Globus pallidus (tissue), 1 donor: ENCODE measurements at regions not wholly inside any gene's neighbourhood (a gene's known extent, or its start where the extent isn't known, plus 50 kb on each side); places are given as distances from the start of the nearest gene placed in this dataset.

Experiments
- DNase-seq: peaks from one replicate; pipeline ENCODE4 v3.0.0-alpha.2; 2015; ENCODE audit warnings: low spot score

DNA sequence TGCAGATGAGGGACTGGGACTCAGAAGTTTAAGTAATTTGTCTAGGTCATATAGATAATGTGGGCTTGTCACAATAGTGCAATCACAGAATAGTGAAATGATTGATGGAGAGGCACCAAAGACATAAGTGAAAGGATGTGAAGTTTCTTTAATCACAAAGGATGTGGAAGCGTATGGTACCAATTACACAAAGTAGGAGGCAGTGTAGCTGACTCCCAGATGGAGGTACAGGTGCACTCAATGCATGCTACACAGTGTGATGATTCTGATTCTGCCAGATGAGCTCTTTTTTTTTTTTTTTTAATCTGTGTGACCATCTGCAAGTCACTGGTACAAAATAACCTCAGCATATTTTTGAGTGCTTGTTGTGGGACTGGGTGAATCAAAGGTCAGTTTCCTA is 411.3 kb downstream of the SPRY1 start:
- DNase-seq, result no peak

DNA sequence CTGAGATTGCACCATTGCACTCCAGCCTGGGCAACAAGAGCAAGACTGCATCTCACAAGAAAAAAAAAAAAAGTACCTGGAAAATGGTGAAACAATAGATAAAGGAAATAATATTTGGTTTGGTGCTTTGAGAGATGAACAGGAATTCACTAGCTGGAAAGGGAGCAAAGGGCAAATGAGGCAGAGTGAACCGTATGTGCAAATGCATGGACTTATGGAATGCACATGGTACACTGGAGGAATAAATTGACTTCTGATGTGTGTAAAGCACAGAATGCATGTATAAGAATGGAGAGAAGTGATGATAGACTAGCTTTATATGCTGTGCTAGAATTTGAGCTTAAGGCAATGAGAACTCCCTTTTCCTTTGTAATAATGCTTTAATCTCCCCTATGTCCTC is 413.3 kb downstream of the SPRY1 start:
- DNase-seq, result no peak

DNA sequence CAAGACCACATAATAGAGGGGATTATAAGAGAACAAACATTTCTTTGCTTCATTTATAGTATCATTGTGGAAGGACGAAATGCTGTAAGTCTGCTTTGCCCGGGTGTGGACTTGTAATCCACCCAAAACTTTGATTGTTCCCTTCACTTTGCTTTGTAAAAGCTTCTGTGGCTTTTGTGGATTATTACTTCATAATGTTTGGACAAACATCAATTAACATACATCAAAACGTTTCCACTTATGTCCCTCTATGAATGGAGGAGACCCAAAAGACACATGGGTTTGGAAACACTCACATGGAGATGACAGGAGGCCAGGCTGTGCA is 415.4 kb downstream of the SPRY1 start:
- no peak for DNase-seq

DNA sequence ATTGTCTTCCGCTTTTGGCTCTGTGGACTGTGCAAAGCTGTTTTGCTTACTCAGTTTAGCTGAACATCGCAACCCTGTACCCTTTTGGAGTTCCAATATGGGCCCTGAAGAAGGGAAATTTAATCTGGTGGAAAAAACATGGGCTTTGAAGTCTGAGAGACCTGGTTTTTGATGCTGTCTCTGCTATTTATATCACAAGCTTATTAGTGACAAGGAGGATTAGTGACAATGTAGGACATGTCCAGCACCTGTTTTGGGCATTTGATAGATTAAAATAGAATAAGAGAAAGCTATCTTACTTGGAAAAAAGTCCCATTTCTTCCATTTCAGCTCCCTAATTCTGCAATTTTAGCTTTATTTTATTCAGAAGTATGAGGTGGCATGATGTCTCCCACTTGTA is 417.3 kb downstream of the SPRY1 start:
- DNase-seq, result no peak

- no peak for DNase-seq
Measured at GRCh38 chr4:123816462-123816861, 419.9 kb downstream of the SPRY1 start.

DNA sequence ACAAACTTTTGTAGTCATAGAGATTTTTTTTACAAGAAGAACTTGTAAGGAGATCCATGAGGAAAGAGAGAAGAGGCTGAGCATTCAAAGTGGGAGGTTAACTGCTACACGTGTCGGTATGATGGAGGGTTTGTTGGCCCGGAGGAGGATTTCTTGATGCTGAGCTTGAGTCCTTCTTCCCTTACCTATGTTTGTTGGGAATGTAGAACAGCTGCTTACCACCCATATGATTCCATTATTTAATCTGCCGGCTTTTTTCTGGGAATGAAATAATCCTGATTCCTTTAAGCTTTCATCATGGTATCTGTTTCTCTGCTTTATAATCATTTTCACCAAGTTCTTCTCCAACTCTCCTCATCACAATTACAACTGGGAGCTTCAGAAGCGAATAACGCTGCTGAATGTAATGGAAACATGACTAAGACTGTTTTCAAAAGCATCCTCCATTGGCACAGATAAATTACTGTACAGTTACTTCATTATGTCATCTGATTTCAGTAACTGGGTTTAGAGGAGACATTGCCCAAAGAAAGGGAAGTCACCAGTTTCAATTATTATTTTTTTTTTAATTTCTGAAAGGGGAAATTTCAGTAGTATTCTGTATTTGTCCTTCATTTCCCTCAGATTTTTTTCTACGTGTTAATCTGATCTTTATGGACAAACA is 420.6 kb downstream of the SPRY1 start:
- no peak for DNase-seq

DNA sequence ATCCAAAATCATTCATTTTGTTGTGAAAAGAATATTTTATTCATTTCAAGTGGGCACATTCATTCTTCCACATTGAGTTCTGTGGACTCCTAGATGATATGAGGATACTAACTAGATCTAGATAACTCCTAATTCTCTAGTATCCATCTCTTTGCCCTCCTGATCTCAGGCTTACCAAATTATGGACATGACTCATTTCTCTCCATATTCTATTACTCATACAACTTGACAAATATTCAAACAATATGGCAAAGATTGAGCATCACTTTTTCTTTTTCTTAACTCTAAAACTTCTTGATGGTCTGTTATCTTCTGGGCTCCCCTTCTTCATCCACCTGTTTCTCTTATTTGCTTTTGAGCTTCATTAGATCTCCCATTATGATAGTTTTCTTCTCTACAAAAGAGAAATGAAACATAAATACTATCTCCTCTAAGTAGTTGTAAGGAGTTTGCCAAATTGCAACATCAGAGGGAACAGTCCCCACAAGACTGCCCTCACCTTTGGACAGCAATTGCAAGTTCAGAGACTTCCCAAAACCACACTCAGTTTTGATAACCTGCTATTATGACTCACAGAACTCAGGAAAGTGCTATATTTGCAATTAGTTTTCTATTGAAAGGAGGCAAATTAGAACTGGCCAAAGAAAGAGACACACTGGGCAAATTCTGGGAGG is 422.9 kb downstream of the SPRY1 start:
- no peak for DNase-seq

DNA sequence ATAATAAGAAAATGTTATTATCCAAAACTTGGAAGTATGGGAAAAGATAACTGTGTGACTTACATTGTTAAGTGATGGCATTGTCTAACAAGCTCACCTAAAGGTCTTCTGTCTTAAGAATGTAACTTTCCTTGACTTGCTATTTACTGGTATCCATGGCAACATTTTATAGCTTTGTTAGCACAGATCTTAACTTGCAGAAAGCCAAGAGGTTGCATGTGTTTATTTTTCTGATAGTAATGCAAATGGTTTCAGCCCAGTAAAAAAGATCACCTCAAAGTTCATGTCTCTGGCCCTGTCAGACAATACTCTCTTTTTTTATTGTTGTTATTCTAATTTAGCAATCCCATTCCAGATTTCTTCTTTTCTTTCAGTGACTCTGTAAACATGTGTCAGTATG is 425.3 kb downstream of the SPRY1 start:
- no peak for DNase-seq

- no peak for DNase-seq
Measured at GRCh38 chr4:123822353-123822752, 425.8 kb downstream of the SPRY1 start.

DNA sequence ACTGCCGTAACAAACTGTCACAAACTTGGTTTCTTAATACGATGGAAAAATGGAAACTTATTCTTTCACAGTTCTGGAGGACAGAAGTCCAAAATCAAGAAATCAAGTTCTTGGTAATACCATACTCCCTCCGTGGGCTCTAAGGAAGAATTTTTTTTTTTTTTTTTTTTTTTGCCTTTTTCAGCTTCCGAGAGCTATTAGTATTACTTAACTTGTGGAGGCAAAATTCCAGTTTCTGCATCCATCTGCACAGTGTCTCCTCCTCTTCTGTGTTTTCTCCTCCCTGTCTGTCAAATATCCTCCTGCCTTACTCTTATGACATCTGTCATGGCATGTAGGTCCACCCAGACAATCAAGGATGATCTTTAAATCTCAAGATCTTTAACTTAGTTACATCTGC is 426.6 kb downstream of the SPRY1 start:
- no peak for DNase-seq

DNA sequence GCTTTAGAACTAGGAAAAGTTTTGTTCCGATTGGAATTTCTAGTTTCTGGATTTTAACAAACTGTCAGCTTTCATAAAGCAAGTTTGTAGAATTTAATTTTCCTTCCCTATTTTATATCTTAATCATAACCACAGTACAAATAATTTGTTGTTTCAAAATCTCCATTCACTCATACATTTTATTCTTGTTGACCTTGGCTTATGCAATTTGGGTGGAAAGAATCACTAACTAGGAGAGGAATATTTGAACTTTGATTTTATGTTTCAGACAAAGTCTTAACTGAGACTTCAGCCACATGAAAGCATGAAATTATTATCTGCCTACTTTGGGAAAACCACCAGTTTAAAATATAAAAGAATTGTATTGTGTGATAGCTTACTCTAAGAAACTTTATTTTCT is 427.9 kb downstream of the SPRY1 start:
- DNase-seq, result no peak

- no peak for DNase-seq
Measured at GRCh38 chr4:123825596-123826291, 429.1 kb downstream of the SPRY1 start.

DNA sequence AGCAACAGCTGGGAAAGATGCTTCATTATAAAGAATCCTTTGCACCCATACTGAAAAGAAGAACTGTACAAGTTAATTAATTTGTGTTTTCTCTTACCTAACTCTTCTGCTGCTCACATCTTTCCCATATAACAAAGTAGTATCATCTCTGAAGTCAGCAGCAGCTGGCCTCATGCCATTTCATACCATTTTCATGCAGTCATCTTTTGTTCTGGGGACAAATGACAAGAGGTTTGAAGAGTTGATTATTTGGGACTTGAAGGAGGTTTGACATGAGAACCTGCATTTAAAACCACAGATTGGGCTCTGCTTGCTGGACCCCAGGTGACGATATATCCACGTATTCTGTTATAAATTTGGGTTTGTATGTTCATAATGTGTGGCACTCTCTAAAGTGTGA is 430.3 kb downstream of the SPRY1 start:
- DNase-seq, result no peak

DNA sequence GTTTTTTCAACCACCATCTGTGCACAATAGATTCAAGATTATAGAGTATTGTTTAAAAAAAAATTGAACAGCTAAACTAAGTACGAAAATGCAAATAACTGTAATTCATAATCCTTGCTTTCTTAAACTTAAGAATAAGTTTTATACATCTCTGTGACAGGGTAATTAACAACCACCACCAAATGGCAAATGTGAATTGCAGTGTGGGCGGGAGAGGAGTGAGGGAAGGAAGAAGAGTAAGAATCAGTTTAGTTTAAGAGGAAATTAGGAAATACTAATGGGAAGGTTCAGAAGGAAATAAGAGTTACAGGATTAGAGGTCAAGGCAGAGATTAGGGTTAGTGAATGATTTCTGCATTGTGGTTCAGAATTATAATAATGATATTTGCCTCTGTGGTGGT is 430.9 kb downstream of the SPRY1 start:
- no peak for DNase-seq

DNA sequence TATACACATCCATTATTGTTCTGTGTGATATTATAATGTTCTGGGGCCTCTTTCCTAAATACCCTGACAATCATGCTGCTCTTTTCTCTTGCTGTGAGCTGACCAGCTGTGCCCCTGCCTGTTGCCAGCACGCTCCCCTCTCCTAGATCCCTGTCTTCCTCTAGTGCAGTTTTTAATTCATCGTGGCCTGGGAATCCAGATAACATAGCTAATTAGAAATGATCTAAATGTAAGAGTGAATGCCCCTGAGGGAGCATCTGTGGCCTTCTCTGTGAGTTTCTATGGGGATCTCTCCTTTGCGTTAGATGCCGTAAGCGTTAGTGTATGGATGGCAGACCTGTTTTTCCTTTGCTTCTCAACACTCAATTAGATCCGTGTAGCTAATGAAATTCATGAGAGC is 434.3 kb downstream of the SPRY1 start:
- no peak for DNase-seq

GRCh38 chr4:123832173-123833026 is 435.8 kb downstream of the SPRY1 start:
- DNase-seq, result no peak

DNA sequence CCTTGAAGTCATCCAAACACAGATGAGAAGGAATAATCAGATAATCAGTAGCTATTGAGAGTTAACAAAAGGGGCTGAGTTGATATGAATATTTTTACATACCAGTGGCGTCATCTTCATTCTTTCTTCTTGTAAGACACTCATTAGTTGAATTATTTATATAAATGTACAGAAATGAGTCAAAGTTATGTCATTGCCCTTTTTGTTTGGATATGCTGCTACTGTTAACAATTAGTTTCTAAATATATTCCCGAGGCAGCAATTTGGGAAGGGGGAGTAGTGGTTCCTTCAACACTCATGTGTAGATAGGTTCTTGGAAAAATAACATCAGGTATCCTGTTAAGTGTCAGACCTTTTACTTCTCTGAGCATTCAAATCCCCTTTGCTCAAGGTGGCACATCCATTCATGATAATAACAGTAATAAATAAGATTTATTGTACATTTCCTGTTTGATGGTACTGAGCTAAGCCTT is 436.6 kb downstream of the SPRY1 start:
- DNase-seq, result no peak

DNA sequence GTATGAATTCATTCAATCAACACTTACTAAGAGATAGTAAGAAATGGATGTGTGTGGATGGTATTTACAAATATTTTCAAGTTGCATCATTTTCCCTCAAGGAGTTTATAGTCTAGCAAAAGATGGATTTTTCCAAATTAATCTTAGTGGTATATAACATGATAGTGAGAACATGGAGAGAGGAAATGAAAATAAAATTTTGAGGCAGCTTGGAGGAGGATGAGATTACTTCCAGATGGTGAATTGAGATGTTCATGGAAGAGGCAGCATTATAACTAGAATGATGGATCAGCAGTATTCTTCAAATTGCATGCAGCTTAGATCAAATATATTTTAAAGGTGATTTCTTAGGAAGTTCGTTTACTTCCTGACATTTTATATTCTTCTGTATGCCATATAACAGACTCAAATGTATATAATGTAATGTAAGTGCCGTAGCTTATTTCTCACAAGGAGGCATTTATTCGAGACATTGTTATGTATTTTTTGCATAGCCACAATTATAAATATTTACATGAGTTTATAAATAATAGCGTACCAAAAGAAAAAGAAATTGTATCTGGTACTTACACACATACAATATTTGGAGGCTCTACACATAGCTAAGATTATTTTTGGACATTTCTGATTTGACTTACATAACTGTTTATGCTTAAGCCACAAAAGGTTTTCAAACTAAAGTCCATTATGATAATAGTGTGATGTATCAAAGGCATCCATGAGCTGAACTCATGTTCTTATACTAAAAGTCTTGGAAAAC is 439.4 kb downstream of the SPRY1 start:
- no peak for DNase-seq

DNA sequence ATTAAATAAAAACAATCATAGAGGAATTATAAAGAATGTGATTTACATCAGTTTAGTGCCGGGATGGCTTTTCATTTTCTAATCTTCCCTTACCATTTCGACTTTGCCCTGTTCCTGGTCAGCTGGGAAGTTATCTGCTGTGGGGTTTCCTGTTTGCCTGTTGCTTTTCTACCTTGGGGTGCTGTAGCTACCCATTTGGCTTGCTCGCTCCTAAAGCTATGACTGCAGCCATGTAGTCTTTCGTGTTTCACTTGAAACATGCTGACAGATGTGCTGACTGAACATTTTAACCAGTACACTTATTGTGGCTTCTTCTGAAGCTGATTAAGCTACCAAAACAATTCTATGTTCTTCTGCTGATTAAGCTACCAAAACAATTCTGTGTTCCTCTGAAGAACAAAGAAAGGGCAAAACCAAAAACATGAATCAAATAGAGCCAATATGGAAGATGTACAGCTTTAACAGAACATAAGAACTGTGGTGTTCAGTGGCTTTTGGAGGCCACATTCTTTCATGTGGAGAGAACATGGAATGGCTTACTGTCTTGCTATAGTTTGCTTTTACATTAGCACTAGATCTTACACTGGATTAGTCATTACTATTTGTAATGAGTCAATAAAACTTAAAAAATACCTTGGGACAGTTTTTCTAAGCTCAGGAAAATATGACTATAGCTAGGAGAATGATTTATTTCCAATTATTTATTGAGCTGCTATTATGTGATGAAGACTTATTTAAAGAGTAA is 440.4 kb downstream of the SPRY1 start:
- DNase-seq, result no peak

- DNase-seq, result no peak
Measured at GRCh38 chr4:123838474-123838873, 441.9 kb downstream of the SPRY1 start.

DNA sequence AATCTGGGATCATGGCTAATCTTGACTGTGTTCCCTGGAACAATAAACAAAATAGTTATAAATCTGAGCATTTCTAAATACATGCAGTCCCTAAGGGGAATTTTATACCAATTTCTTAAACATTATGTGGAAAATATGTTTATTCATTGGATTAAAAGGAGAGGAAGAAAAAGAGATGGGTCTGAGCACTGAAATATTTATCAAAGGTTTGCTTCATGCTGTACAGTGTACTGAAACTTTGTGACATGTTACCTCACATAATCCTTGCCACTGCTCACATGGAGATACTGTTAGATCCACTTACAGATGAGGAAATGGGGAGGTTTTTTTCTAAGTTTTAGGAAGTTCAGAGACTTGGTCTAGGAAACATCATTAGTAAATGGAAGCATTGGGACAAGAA is 443.6 kb downstream of the SPRY1 start:
- DNase-seq, result no peak
